HEK293 (cell line): ENCODE measurements at regions not wholly inside any gene's neighbourhood (a gene's known extent, or its start where the extent isn't known, plus 50 kb on each side); places are given as distances from the start of the nearest gene placed in this dataset.
A peak's percentile ranks its signal among the peaks of the same experiment; 100 is the strongest.

Experiments
- CTCF ChIA-PET: fragments of 350-600 bp; formaldehyde crosslinking; extraction: SDS; loops from one replicate; lab custom pipeline; 2021; ENCODE audit warnings: antibody characterized with exemption; lab: Yijun Ruan, JAX
- POLR2A ChIA-PET: fragments of 300-600 bp; formaldehyde crosslinking; extraction: SDS; loops from one replicate; lab custom pipeline; 2020; ENCODE audit warnings: antibody characterized with exemption, inconsistent platforms; lab: Yijun Ruan, JAX
- H3K27ac ChIP-seq: fragments of 200-500 bp; sonication (Bioruptor generic); 2 replicates; pipeline ENCODE4 v1.5.1; 2014; ENCODE audit warnings: low read depth, low read length, control low read depth, inconsistent platforms; ENCODE audit errors: extremely low read depth
- H3K36me3 ChIP-seq, 2 experiments: fragments of 200-500 bp in 1 of 2; sonication (Bioruptor generic) in 1 of 2; 1 replicate in 1 of 2; 2 replicates in 1 of 2; pipeline ENCODE4 v1.5.1; 2014 to 2017; ENCODE audit warnings: inconsistent platforms in 2 of 2, low read length in 2 of 2; ENCODE audit not compliant: control insufficient read depth in 2 of 2, insufficient read depth in 1 of 2
- H3K4me1 ChIP-seq: fragments of 200-500 bp; sonication (Bioruptor generic); 2 replicates; pipeline ENCODE4 v1.5.1; 2014; ENCODE audit warnings: mild to moderate bottlenecking, low read length, inconsistent platforms; ENCODE audit not compliant: control insufficient read depth, insufficient read depth
- H3K4me3 ChIP-seq: 2 replicates; pipeline ENCODE4 v1.5.1; 2011; ENCODE audit warnings: low read depth, mild to moderate bottlenecking, control low read depth, low read length, moderate library complexity
- H3K9me3 ChIP-seq: fragments of 200-500 bp; sonication (Bioruptor generic); 2 replicates; pipeline ENCODE4 v1.5.1; 2014; ENCODE audit warnings: low read depth, low read length, inconsistent platforms; ENCODE audit not compliant: control insufficient read depth, insufficient read depth
- ATF2 ChIP-seq: fragments of 450-650 bp; formaldehyde crosslinking; IDR thresholded peaks from 2 replicates; pipeline ENCODE4 v1.5.1; 2016; ENCODE audit warnings: missing biosample characterization, missing genetic modification characterization, low read depth
- EGR2 ChIP-seq: fragments of 450-650 bp; formaldehyde crosslinking; IDR thresholded peaks from 2 replicates; pipeline ENCODE4 v1.5.1; 2016; ENCODE audit warnings: low read depth, missing biosample characterization, missing genetic modification characterization
- GFI1B ChIP-seq: fragments of 450-650 bp; formaldehyde crosslinking; IDR thresholded peaks from 2 replicates; pipeline ENCODE4 v1.5.1; 2016; ENCODE audit warnings: missing biosample characterization, missing genetic modification characterization
- SP3 ChIP-seq: fragments of 450-650 bp; formaldehyde crosslinking; IDR thresholded peaks from 2 replicates; pipeline ENCODE4 v1.5.1; 2016; ENCODE audit warnings: missing biosample characterization, missing genetic modification characterization
- ZBTB17 ChIP-seq: fragments of 450-650 bp; formaldehyde crosslinking; IDR thresholded peaks from 2 replicates; pipeline ENCODE4 v1.5.1; 2016; ENCODE audit warnings: missing biosample characterization, missing genetic modification characterization
- ZNF311 ChIP-seq: fragments of 450-650 bp; formaldehyde crosslinking; IDR thresholded peaks from 2 replicates; pipeline ENCODE4 v1.5.1; 2017; ENCODE audit warnings: missing biosample characterization, missing genetic modification characterization, borderline replicate concordance
- ZNF404 ChIP-seq: fragments of 450-650 bp; formaldehyde crosslinking; IDR thresholded peaks from 2 replicates; pipeline ENCODE4 v1.5.1; 2017; ENCODE audit warnings: missing biosample characterization, missing genetic modification characterization
- ZNF558 ChIP-seq: fragments of 450-650 bp; formaldehyde crosslinking; IDR thresholded peaks from 2 replicates; pipeline ENCODE4 v1.5.1; 2016; ENCODE audit warnings: missing biosample characterization, missing genetic modification characterization
- ZNF600 ChIP-seq: fragments of 450-650 bp; formaldehyde crosslinking; IDR thresholded peaks from 2 replicates; pipeline ENCODE4 v1.5.1; 2016; ENCODE audit warnings: missing biosample characterization, missing genetic modification characterization
- ZNF768 ChIP-seq: fragments of 450-650 bp; formaldehyde crosslinking; IDR thresholded peaks from 2 replicates; pipeline ENCODE4 v1.5.1; 2018; ENCODE audit warnings: missing biosample characterization, mild to moderate bottlenecking, missing genetic modification characterization
- ZSCAN16 ChIP-seq: fragments of 450-650 bp; formaldehyde crosslinking; IDR thresholded peaks from 2 replicates; pipeline ENCODE4 v1.5.1; 2016; ENCODE audit warnings: missing biosample characterization, missing genetic modification characterization
- TF ChIP-seq, protein P1 (sequence below): IDR thresholded peaks from 2 replicates; pipeline ENCODE4 v1.6.1; 2011; ENCODE audit warnings: mild to moderate bottlenecking, low read depth, low read length, borderline replicate concordance
- TF ChIP-seq, protein P2 (sequence below): fragments of 450-650 bp; formaldehyde crosslinking; IDR thresholded peaks from 2 replicates; pipeline ENCODE4 v1.5.1; 2017; ENCODE audit warnings: missing biosample characterization, missing genetic modification characterization

DNA sequence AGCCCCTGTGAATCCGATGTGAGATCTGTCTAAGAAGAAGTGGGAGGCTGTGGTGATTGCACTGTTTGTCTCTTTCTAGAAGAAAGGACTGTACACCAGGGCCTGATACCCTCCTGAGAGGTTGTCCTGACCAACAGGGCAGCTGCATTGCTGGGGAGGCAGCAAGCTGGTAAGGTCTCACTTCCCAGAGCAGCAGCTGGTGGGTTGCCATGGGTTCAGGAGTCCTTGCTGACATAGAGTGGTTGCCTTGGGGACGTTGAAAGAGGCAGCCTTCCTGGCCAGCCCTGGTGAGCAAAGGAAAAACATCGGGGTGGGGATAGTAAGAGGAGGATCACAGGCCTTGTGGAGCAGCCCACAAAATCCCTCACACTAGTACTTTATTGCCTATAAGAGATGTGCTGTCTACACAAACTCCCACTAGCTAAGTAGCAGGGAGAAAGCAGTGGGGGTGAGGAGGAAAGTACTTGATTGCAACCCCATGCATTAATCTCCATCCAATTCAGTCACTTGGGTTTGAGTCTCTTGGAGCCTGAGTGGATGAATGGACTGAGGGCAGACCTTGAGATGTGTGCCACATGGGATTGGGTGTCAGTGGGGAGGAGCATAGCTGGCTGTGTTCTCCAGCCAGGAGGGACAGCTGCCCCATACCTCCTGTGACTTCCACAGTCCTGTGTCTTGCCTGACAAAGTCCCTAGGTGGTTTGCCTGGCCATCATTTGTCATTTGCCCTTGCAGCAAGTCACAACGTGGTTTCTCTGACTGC, 143.8 kb upstream of the RPL38 start:
- Histone ChIP-seq H3K27ac (no peak overlapping the region), H3K4me3 (no peak overlapping the region), H3K36me3 (no peaks in the 10 kb centered on the region), H3K9me3 (no peaks in the 10 kb centered on the region), H3K4me1 (no peaks in the 10 kb centered on the region)
- POLR2A ChIA-PET, result no interaction called here
- 0 out of 2 replicates have a peak, but pooled peaks have one; percentile 12 for TF ChIP-seq EGR2
- no peak for TF ChIP-seq ZSCAN16 (tag by site-specific recombination)
- no peak for TF ChIP-seq ZNF311 (tag by site-specific recombination)
- CTCF ChIA-PET, result interaction anchor here (0.6 kb wide), 1 partner anchor 117 kb away, joined by 4 read pairs; no protein-coding TSS in a partner anchor

DNA sequence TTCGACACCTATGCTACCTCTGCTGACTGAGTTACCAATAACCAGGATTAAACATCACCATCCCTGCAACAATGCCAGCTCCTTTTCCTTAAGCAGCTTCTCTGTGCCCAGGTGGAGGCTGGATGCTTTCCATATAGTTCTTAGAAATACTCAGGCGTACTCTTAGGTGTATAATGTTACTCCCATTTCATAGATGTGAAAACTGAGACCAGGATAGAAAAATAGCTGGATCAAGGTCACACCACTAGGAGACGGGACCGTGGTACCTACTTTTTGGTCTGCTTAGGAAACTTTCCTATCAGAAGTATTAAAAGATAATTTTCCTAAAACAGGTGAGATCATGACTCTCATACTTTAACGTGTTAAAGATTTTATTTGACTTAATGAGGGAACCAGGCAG, 141.7 kb upstream of the RPL38 start:
- Histone ChIP-seq H3K36me3 (no peaks in the 10 kb centered on the region), H3K27ac (no peak overlapping the region), H3K4me3 (no peak overlapping the region), H3K9me3 (no peaks in the 10 kb centered on the region), H3K4me1 (no peaks in the 10 kb centered on the region)
- ChIA-PET POLR2A (no interaction called here), CTCF (no interaction called here)
- TF ChIP-seq ZNF600 (tag by site-specific recombination), result no peak

GRCh38 chr17:74062234-74062633, 141.2 kb upstream of the RPL38 start:
- CTCF ChIA-PET, result interaction anchor here (0.7 to 1.1 kb wide), 4 partner anchors 28 to 1229 kb away, joined by 3 to 4 read pairs (median 3); no protein-coding TSS in a partner anchor

GRCh38 chr17:74063439-74063838, 140.0 kb upstream of the RPL38 start:
- Histone ChIP-seq H3K27ac (no peak overlapping the region), H3K9me3 (no peaks in the 10 kb centered on the region), H3K4me1 (no peaks in the 10 kb centered on the region), H3K4me3 (no peak overlapping the region), H3K36me3 (no peaks in the 10 kb centered on the region)
- CTCF ChIA-PET, result interaction anchor here (0.6 kb wide), 1 partner anchor 626 kb away, joined by 3 read pairs; no protein-coding TSS in a partner anchor
- TF ChIP-seq GFI1B (tag by site-specific recombination), result no peak
- TF ChIP-seq, protein P1, sequence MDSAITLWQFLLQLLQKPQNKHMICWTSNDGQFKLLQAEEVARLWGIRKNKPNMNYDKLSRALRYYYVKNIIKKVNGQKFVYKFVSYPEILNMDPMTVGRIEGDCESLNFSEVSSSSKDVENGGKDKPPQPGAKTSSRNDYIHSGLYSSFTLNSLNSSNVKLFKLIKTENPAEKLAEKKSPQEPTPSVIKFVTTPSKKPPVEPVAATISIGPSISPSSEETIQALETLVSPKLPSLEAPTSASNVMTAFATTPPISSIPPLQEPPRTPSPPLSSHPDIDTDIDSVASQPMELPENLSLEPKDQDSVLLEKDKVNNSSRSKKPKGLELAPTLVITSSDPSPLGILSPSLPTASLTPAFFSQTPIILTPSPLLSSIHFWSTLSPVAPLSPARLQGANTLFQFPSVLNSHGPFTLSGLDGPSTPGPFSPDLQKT, result no peak
- TF ChIP-seq ZNF404 (tag by site-specific recombination), result no peak
- TF ChIP-seq, protein P2, sequence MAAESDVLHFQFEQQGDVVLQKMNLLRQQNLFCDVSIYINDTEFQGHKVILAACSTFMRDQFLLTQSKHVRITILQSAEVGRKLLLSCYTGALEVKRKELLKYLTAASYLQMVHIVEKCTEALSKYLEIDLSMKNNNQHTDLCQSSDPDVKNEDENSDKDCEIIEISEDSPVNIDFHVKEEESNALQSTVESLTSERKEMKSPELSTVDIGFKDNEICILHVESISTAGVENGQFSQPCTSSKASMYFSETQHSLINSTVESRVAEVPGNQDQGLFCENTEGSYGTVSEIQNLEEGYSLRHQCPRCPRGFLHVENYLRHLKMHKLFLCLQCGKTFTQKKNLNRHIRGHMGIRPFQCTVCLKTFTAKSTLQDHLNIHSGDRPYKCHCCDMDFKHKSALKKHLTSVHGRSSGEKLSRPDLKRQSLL (tag by site-specific recombination), result no peak
- TF ChIP-seq ATF2 (tag by site-specific recombination), result no peak
- TF ChIP-seq SP3 (tag by site-specific recombination), result no peak
- TF ChIP-seq ZNF558 (tag by site-specific recombination), result no peak
- POLR2A ChIA-PET, result no interaction called here

More at GRCh38 chr17:74062234-74062633, 141.2 kb upstream of the RPL38 start:
- POLR2A ChIA-PET, result no interaction called here
- no peak overlapping the region for H3K4me3 ChIP-seq
- no peaks in the 10 kb centered on the region for H3K9me3 ChIP-seq
- no peaks in the 10 kb centered on the region for H3K36me3 ChIP-seq
- no peak overlapping the region for H3K27ac ChIP-seq
- H3K4me1 ChIP-seq, result no peaks in the 10 kb centered on the region
- TF ChIP-seq ZBTB17 (tag by site-specific recombination) (peak; percentile 55; the same call in 1 of the 2 replicates), ZNF768 (no peak)
